GM12878 (cell line): ENCODE measurements at regions not wholly inside any gene's neighbourhood (a gene's known extent, or its start where the extent isn't known, plus 50 kb on each side); places are given as distances from the start of the nearest gene placed in this dataset.

Source experiments
- ATAC-seq: fragments of 200-7000 bp; cut with Tn5 transposase; 3 replicates; pipeline ENCODE4 v1.9.1; 2020; ENCODE audit warnings: mild to moderate bottlenecking, moderate library complexity
- BruUV-seq: library from RNA; stranded (reverse); fragments of 400-500 nt; replicated peaks from 2 replicates; lab custom pipeline; 2021; lab: Mats Ljungman, UMichigan
- CTCF ChIA-PET: fragments of 300-600 bp; sonication (Branson Sonifier 250); formaldehyde crosslinking; extraction: SDS; loops from one replicate; lab custom pipeline; 2021; ENCODE audit warnings: inconsistent platforms; lab: Yijun Ruan, JAX
- POLR2A ChIA-PET: fragments of 350-600 bp; formaldehyde crosslinking; extraction: SDS; loops from one replicate; lab custom pipeline; 2021; ENCODE audit warnings: inconsistent platforms; lab: Charles Lee
- RAD21 ChIA-PET: fragments of 300-600 bp; sonication (Branson Sonifier 250); formaldehyde crosslinking; loops from one replicate; lab custom pipeline; 2023; ENCODE audit warnings: antibody characterized with exemption; ENCODE audit not compliant: unreplicated experiment; lab: Charles Lee
- SMC1A ChIA-PET: fragments of 300-600 bp; sonication (Branson Sonifier 250); formaldehyde crosslinking; loops from one replicate; lab custom pipeline; 2023; ENCODE audit not compliant: unreplicated experiment, uncharacterized antibody; lab: Charles Lee
- DNase-seq: peaks from one replicate; pipeline ENCODE4 v3.0.0-alpha.2; 2011; ENCODE audit warnings: low read depth, low spot score
- FAIRE-seq: peaks from 3 replicates; lab custom pipeline; 2011; peaks lifted over from hg19 to GRCh38; lab: Jason Lieb, UNC
- H2AFZ ChIP-seq: 2 replicates; pipeline ENCODE4 v1.6.0; 2011; ENCODE audit warnings: low read depth, low read length, control low read depth; ENCODE audit not compliant: control insufficient read depth
- H3K27ac ChIP-seq: 2 replicates; pipeline ENCODE4 v1.5.1; 2011; ENCODE audit warnings: control low read depth; ENCODE audit not compliant: control insufficient read depth, insufficient read depth
- H3K27me3 ChIP-seq, 2 experiments: replicated peaks in 1 of 2; 2 replicates each; pipeline versions ENCODE4 v1.6.0 to v1.6.1; 2011; ENCODE audit warnings: low read length in 1 of 2; ENCODE audit not compliant: control insufficient read depth in 2 of 2, insufficient read depth in 2 of 2
- H3K36me3 ChIP-seq, 2 experiments: 2 replicates each; pipeline ENCODE4 v1.5.1; 2011; ENCODE audit warnings: low read length in 1 of 2; ENCODE audit not compliant: control insufficient read depth in 2 of 2, insufficient read depth in 2 of 2
- H3K4me1 ChIP-seq: 2 replicates; pipeline ENCODE4 v1.6.1; 2011; ENCODE audit warnings: mild to moderate bottlenecking, low read length, moderate library complexity, mixed read lengths; ENCODE audit not compliant: control insufficient read depth, insufficient read depth
- H3K4me2 ChIP-seq: 2 replicates; pipeline ENCODE4 v1.6.0; 2011; ENCODE audit warnings: control low read depth; ENCODE audit not compliant: control insufficient read depth, insufficient read depth
- H3K4me3 ChIP-seq: fragments of 200-600 bp; sonication (generic); 2 replicates; pipeline ENCODE4 v1.5.1; 2016
- H3K79me2 ChIP-seq: 2 replicates; pipeline ENCODE4 v1.6.0; 2011; ENCODE audit warnings: low read length; ENCODE audit not compliant: control insufficient read depth, insufficient read depth
- H3K9ac ChIP-seq: 2 replicates; pipeline ENCODE4 v1.8.0; 2011; ENCODE audit warnings: low read length, control low read depth, mixed read lengths; ENCODE audit not compliant: control insufficient read depth, insufficient read depth
- H3K9me3 ChIP-seq: replicated peaks from 3 replicates; pipeline ENCODE4 v1.5.1; 2011; ENCODE audit warnings: mild to moderate bottlenecking, low read length; ENCODE audit not compliant: control insufficient read depth, insufficient read depth
- H4K20me1 ChIP-seq: 2 replicates; pipeline ENCODE4 v1.6.0; 2011; ENCODE audit not compliant: control insufficient read depth, insufficient read depth
- CBX5 ChIP-seq: sonication (generic); IDR thresholded peaks from 2 replicates; pipeline ENCODE4 v1.6.1; 2016; ENCODE audit warnings: low read depth, moderate library complexity, mild to moderate bottlenecking, inconsistent platforms
- E2F8 ChIP-seq: fragments of 450-650 bp; IDR thresholded peaks from 2 replicates; pipeline ENCODE4 v1.6.1; 2018; ENCODE audit warnings: mild to moderate bottlenecking, low read depth, moderate library complexity; ENCODE audit not compliant: partially characterized antibody
- EZH2 ChIP-seq: IDR thresholded peaks from 2 replicates; pipeline ENCODE4 v1.6.1; 2012; ENCODE audit warnings: low read depth, mild to moderate bottlenecking, control low read depth, inconsistent platforms, low read length, borderline replicate concordance; ENCODE audit not compliant: control insufficient read depth
- GATAD2B ChIP-seq: fragments of 450-650 bp; conservative IDR thresholded peaks from 2 replicates; pipeline ENCODE4 v1.6.1; 2017; ENCODE audit warnings: low read depth, mild to moderate bottlenecking, moderate library complexity
- HDAC6 ChIP-seq: fragments of 200-600 bp; sonication (generic); IDR thresholded peaks from one replicate; pipeline ENCODE4 v1.8.0; 2017; ENCODE audit warnings: antibody characterized with exemption; ENCODE audit not compliant: unreplicated experiment
- HDGF ChIP-seq: fragments of 450-650 bp; IDR thresholded peaks from 2 replicates; pipeline ENCODE4 v1.6.1; 2016; ENCODE audit warnings: antibody characterized with exemption
- KLF5 ChIP-seq: fragments of 450-650 bp; IDR thresholded peaks from 2 replicates; pipeline ENCODE4 v1.6.1; 2014; ENCODE audit warnings: mild to moderate bottlenecking; ENCODE audit not compliant: partially characterized antibody
- NR2F1 ChIP-seq: fragments of 450-650 bp; conservative IDR thresholded peaks from 2 replicates; pipeline ENCODE4 v1.6.1; 2017; ENCODE audit warnings: mild to moderate bottlenecking
- RB1 ChIP-seq: fragments of 450-650 bp; formaldehyde crosslinking; IDR thresholded peaks from 2 replicates; pipeline ENCODE4 v1.6.1; 2017; ENCODE audit warnings: mild to moderate bottlenecking, borderline replicate concordance
- RCOR1 ChIP-seq: conservative IDR thresholded peaks from 2 replicates; pipeline ENCODE4 v1.6.1; 2012; ENCODE audit warnings: low read depth, low read length, improper control_type of control experiment
- SRF ChIP-seq, 2 experiments: IDR thresholded peaks; 2 replicates each; pipeline ENCODE4 v1.6.1; 2011; ENCODE audit warnings: low read depth in 2 of 2, low read length in 2 of 2, mild to moderate bottlenecking in 1 of 2, moderate library complexity in 1 of 2
- STAT1 ChIP-seq: fragments of 450-650 bp; conservative IDR thresholded peaks from 2 replicates; pipeline ENCODE4 v1.6.1; 2014; ENCODE audit warnings: antibody characterized with exemption, mild to moderate bottlenecking
- TARDBP ChIP-seq: IDR thresholded peaks from 2 replicates; pipeline ENCODE4 v1.6.1; 2016; ENCODE audit warnings: borderline replicate concordance
- TCF7 ChIP-seq: IDR thresholded peaks from 2 replicates; pipeline ENCODE4 v1.6.1; 2014; ENCODE audit warnings: antibody characterized with exemption, borderline replicate concordance
- ZNF687 ChIP-seq: fragments of 450-650 bp; IDR thresholded peaks from 2 replicates; pipeline ENCODE4 v1.6.1; 2017; ENCODE audit warnings: mild to moderate bottlenecking, moderate library complexity
- WGBS: methylation state at CpG from one replicate; pipeline ENCODE4 v1.1.6; 2016; ENCODE audit warnings: low lambda C conversion rate; ENCODE audit not compliant: insufficient replicate concordance, insufficient coverage; ENCODE audit errors: missing lambda C conversion rate; 5-methylcytosine and 5-hydroxymethylcytosine counted together
- in situ Hi-C: fragments of 300-500 bp; cut with MboI; formaldehyde crosslinking; loops from 9 replicates; pipeline ENCODE4 v1.14.3; 2018; ENCODE audit warnings: mixed read lengths
- intact Hi-C: fragments of 100-400 bp; cut with micrococcal nuclease; formaldehyde crosslinking; loops from one replicate; pipeline ENCODE4 v1.14.2; 2022; ENCODE audit not compliant: unreplicated experiment

GRCh38 chr15:95989392-95989791, 341.1 kb upstream of the NR2F2 start:
- H3K27ac ChIP-seq = no peak overlapping the region
- ChIA-PET POLR2A (interaction anchor here (0.6 kb wide), 1 partner anchor 39 kb away, joined by 7 read pairs; no protein-coding TSS in a partner anchor), SMC1A (interaction anchor here (1.4 to 2.9 kb wide), 7 partner anchors 9 to 699 kb away, joined by 4 to 21 read pairs (median 5); no protein-coding TSS in a partner anchor), CTCF (no interaction called here), RAD21 (interaction anchor here (1.6 to 1.9 kb wide), 2 partner anchors 12 to 16 kb away, joined by 3 to 11 read pairs; no protein-coding TSS in a partner anchor)
- FAIRE-seq (no peak), ATAC-seq (0 out of 3 replicates have a peak, but pooled peaks have one; percentile 29), DNase-seq (no peak)
- no peaks in the 10 kb centered on the region for H3K27me3 ChIP-seq
- H2AFZ ChIP-seq = no peak overlapping the region
- H3K4me2 ChIP-seq = no peak overlapping the region
- H3K4me1 ChIP-seq = peaks cover 16% of the 10 kb centered on the region
- BruUV-seq = no TSS peak
- no peaks in the 10 kb centered on the region for H3K79me2 ChIP-seq
- H3K9me3 ChIP-seq = peaks cover 2% of the 10 kb centered on the region; the same call in 2 of the 3 replicates
- no peaks in the 10 kb centered on the region for H3K36me3 ChIP-seq
- no peak overlapping the region for H3K4me3 ChIP-seq
- in situ Hi-C loops = no loop called here
- H4K20me1 ChIP-seq = no peaks in the 10 kb centered on the region
- 80% methylated on average over 3 of the region's 3 CpGs for WGBS
- intact Hi-C loops = loop anchor here (5.0 kb wide), 1 partner anchor 243 kb away; no protein-coding TSS in a partner anchor
- H3K9ac ChIP-seq = no peak overlapping the region
- TF ChIP-seq SRF (IDR thresholded peaks at IDR 0.05; ENCODE audit: low read depth in 2 of 2, low read length in 2 of 2) = no peak
- no peak for TF ChIP-seq CBX5
- TF ChIP-seq EZH2 = no peak
- TF ChIP-seq TARDBP = no peak
- no peak for TF ChIP-seq KLF5
- no peak for TF ChIP-seq E2F8
- TF ChIP-seq ZNF687 = no peak
- TF ChIP-seq RCOR1 = no peak
- no peak for TF ChIP-seq NR2F1
- no peak for TF ChIP-seq STAT1
- TF ChIP-seq HDAC6 = no peak
- TF ChIP-seq HDGF = no peak
- TF ChIP-seq TCF7 = no peak
- TF ChIP-seq GATAD2B = no peak
- TF ChIP-seq RB1 = no peak
